Renal cortical epithelial cell (primary cell): ENCODE measurements at regions not wholly inside any gene's neighbourhood (a gene's known extent, or its start where the extent isn't known, plus 50 kb on each side); places are given as distances from the start of the nearest gene placed in this dataset.

ENCODE experiments used
- DNase-seq: peaks from one replicate; pipeline ENCODE4 v3.0.0-alpha.2; 2011; ENCODE audit warnings: low read depth

DNA sequence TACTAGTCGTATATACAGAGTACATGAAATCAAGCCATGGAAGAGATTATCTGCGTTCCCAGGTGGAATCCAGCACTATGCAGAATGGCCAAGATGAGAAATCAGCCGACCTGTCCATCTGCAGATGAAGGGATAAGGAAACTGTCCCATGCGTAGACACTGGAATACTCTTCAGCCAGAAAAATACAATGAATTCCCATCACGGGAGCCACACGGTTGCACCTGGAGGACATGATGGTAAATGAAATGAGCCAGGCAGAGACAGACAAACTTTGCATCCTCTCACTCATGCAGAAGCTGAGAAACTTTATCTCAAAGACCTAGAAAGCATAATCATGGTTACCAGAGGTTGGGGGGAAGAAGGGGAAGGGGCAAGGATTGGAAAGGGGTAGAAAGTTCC, 111.9 kb upstream of the TOP3B start:
- no peak for DNase-seq

- no peak for DNase-seq
These were observed 111.2 kb upstream of the TOP3B start for GRCh38 chr22:22093743-22094142.

DNA sequence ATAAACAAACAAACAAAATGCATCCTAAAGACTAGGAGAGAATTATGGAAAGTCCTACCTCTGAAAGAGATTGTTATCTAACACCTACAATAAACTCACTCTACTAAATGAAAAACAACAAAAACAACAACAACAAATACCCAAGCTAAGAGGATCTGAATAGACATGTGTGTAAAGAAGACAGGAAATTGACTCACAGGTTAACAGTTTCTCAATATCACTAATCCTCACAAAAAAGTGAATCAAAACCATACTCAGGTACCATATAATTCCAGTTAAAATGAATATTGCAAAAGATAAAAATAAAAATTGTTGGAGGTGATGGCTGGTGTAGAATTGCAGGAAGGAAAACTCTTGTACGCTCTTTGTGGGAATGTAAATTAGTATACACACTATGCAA, 110.4 kb upstream of the TOP3B start:
- no peak for DNase-seq

GRCh38 chr22:22092101-22092500, 109.5 kb upstream of the TOP3B start:
- no peak for DNase-seq

DNA sequence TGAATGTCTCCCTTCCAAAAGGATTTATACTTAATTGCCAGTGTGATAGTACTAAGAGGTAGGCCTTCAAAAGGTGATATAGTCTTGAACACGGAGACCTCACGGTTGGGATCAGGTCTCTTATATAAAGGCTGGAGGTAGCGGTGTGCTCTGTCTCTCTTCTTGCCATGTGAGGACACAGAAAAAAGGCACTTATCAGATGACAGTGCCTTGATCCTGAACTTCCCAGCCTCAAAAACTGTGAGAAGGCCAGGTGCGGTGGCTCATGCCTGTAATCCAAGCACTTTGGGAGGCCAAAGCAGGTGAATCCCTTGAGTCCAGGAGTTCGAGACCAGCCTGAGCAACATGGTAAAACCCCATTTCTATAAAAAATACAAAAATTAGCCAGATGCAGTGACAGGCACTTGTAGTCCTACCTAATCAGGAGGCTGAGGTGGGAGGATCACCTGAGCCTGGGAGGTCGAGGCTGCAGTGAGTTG, 108.9 kb upstream of the TOP3B start:
- no peak for DNase-seq

DNA sequence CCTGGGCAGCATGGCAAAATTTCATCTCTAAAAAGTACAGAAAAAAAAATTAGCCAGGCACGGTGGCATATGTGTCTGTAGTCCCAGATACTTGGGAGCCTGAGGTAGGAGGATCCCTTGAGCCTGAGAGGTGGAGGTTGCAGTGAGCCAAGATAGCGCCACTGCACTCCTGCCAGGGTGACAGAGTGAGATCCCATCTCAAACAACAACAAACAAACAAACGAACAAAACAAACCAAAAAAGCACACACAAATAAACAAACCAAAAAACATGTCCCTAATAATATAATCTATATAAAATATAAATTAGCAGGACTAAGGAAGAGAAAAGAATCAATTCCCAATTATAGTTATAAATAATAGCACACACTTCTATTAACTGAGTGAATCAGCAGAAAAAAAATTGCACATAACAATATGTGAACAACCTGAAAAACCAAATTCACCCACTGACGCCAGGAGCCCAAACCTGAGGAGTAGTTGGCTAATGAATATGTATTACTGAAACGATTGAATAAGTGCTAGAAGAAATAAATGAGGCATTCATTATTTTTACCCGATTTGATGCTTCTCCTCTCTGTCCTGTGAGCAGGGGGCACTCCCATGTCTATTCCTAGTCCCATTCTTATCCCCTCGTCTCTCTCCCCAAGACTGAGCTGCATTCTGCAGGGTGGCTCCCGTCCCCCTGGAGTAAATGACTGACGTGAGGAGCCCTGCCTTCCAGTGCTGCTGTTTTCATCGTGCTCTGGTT, 108.2 kb upstream of the TOP3B start:
- no peak for DNase-seq

- DNase-seq: no peak
These were observed 107.1 kb upstream of the TOP3B start for GRCh38 chr22:22089459-22090308.

GRCh38 chr22:22088658-22089458, 106.3 kb upstream of the TOP3B start:
- no peak for DNase-seq

DNA sequence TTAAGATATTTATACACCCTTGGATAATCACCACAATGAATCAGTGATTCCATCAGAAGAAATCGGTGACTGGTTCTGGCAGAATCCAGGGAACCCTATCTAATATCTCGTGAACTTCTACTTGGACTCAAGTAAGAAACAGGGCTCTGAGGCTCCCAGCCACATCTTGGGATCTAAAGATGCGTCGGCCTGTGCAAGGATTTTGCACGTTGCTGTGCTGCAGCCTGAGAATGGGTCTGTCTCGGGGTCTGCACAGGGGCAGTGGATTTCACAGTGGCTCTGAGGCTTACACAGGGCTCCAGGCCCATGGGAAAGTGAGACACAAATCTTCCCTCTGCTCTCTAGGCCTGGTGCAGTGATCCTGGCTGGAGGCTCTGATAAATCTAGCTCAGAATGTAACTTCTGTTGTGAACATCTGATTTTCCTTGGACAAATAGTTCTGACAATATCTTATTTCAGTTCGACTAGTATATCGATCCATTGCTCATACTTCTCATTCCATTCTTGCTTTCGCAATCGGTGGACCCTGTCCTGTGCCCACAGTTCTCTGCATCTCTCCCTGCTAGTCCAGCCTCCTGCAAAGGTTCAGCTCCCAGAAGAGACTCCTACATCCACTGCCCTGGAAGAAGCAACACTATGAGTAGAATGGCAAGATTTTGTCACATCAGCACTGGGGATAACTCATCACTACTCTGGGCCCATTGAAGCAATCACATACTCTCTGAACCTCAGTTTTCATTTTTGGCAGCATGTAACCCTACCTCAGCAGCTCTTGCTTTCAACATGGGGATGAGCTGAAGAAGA, 105.5 kb upstream of the TOP3B start:
- DNase-seq: no peak

- DNase-seq: no peak
These were observed 104.0 kb upstream of the TOP3B start for GRCh38 chr22:22086501-22087158.

GRCh38 chr22:22085702-22086500, 103.3 kb upstream of the TOP3B start:
- peak; percentile 61 for DNase-seq

- no peak for DNase-seq
These were observed 101.6 kb upstream of the TOP3B start for GRCh38 chr22:22084089-22084711.

DNA sequence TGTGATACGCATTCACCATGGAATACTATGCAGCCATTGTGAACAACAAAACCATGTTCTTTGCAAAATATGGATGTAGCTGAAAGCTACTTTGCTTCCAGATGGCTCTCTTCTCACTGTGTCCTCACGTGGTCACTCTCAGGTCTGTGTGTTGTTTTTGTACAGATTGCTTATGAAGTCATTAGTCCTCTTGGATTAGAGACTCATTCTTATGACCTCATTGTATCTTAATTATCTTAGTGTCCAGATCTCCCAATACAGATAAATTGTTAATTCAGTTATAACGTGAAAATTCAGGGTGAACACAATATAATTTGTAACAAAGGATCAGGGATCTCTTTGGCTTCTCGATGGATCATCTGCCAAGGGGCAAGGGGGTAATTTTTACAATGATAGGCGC, 100.4 kb upstream of the TOP3B start:
- DNase-seq: no peak

DNA sequence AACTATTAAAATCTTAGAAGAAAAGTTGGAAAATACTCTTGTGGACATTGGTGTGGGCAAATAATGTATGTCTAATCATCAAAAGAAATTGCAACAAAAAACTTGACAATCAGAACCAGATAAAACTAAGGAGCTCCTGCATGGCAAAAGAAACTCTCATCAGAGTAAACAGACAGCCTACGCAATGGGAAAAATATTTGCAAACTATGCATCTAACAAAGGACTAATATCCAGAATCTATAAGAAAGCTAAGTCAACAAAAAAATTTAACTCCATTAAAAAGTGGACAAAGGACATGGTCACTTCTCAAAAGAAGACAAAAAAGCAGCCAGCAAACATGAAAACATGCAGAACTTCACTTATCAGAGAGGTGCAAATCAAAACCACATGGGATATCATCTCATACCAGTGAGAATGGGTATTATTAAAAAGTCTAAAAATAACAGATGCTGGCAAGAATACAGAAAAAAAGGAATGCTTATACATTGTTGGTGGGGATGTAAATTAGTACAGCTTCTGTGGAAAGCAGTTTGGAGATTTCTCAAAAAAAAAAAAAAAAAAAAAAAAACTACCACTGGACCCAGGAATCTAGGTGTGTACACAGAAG, 99.7 kb upstream of the TOP3B start:
- no peak for DNase-seq

GRCh38 chr22:22080270-22080669, 97.7 kb upstream of the TOP3B start:
- no peak for DNase-seq

- DNase-seq: no peak
These were observed 97.0 kb upstream of the TOP3B start for GRCh38 chr22:22079404-22080148.

- DNase-seq: no peak
These were observed 95.7 kb upstream of the TOP3B start for GRCh38 chr22:22078329-22078728.

DNA sequence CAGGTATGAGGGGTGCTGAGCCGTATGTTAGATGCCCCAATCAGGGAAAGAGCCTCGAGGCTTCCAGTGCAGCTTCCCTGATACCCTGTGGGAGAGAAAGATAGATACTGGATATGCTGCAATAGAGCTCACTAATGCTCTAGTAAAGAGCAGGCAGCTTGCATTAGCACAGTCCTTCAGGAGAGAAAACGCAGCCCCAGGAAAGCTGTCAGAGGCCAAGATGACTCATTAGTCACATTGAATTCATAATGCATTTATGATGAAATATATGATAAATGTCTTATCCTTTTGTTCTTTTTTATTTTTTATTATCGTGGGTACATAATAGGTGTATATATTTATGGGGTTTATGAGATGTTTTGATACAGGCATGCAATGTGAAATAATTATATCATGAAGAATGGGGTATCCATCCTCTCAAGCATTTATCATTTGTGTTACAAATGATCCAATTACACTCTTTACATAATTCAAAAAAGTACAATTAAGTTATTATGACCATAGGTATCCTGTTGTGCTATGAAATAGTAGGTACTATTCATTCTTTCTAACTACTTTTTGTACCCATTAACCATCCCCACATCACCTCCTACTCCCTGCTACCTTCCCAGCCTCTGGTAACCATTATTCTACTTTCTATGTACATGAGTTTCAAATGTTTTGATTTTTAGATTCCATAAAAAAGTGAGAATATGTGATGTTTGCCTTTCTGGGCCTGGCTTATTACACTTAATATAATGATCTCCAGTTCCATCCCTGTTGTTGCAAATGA, 94.5 kb upstream of the TOP3B start:
- DNase-seq: no peak
